Heart left ventricle (tissue), 16 donors: ENCODE measurements at regions not wholly inside any gene's neighbourhood (a gene's known extent, or its start where the extent isn't known, plus 50 kb on each side); places are given as distances from the start of the nearest gene placed in this dataset.

ENCODE experiments used
- ATAC-seq, 4 donors: fragments of 200-7000 bp; cut with Tn5 transposase; one replicate each; pipeline ENCODE4 v1.9.1; 2020 to 2022; ENCODE audit warnings: moderate library complexity in 4 of 4, mild to moderate bottlenecking in 3 of 4, moderate number of reproducible peaks in 1 of 4
- DNase-seq, 5 donors: peaks; one replicate each; pipeline ENCODE4 v3.0.0-alpha.2; 2020
- H3K27ac ChIP-seq, 12 donors: fragments of 200-600 bp; sonication (generic) in 4 of 12; one replicate each; pipeline versions ENCODE4 v1.5.0 to v1.8.0; 2016 to 2022; ENCODE audit warnings: mild to moderate bottlenecking in 2 of 12
- H3K27me3 ChIP-seq, 9 donors: fragments of 200-600 bp; sonication (generic) in 2 of 9; one replicate each; pipeline versions ENCODE4 v1.5.1 to v1.8.0; 2016 to 2022; ENCODE audit warnings: mild to moderate bottlenecking in 3 of 9
- H3K36me3 ChIP-seq, 9 donors: fragments of 200-600 bp; sonication (generic) in 2 of 9; one replicate each; pipeline versions ENCODE4 v1.5.0 to v1.8.0; 2018 to 2022; ENCODE audit warnings: mild to moderate bottlenecking in 2 of 9
- H3K4me1 ChIP-seq, 12 donors: fragments of 200-600 bp; sonication (generic) in 4 of 12; one replicate each; pipeline versions ENCODE4 v1.5.0 to v1.8.0; 2016 to 2022; ENCODE audit warnings: mild to moderate bottlenecking in 3 of 12
- H3K4me3 ChIP-seq, 12 donors: fragments of 200-600 bp; sonication (generic) in 4 of 12; one replicate each; pipeline versions ENCODE4 v1.5.0 to v1.8.0; 2017 to 2022; ENCODE audit warnings: mild to moderate bottlenecking in 9 of 12, moderate library complexity in 4 of 12
- H3K9me3 ChIP-seq, 12 donors: fragments of 200-600 bp; sonication (generic) in 4 of 12; one replicate each; pipeline versions ENCODE4 v1.5.0 to v1.8.0; 2016 to 2022; ENCODE audit warnings: mild to moderate bottlenecking in 1 of 12
- POLR2A ChIP-seq, 2 donors: fragments of 450-650 bp; IDR thresholded peaks; one replicate each; pipeline ENCODE4 v1.6.1; 2017; ENCODE audit warnings: antibody characterized with exemption in 2 of 2, mild to moderate bottlenecking in 2 of 2, moderate library complexity in 2 of 2
- WGBS, 4 donors: extraction: QIAGEN DNeasy Blood & Tissue Kit in 2 of 4; methylation state at CpG; one replicate each; pipeline versions ENCODE4 v1.1.5 to v1.1.7; 2013 to 2018; 5-methylcytosine and 5-hydroxymethylcytosine counted together
- intact Hi-C, 10 donors: fragments of 100-400 bp; cut with DNase I; formaldehyde crosslinking; loops; one replicate each; pipeline versions ENCODE4 v1.11.1 to v1.14.2; 2022
- TF ChIP-seq, protein P1 (sequence below), 12 donors: fragments of 200-600 bp; sonication (generic) in 4 of 12; IDR thresholded peaks; one replicate each; pipeline versions ENCODE4 v1.5.0 to v1.8.0; 2018 to 2022; ENCODE audit warnings: antibody characterized with exemption in 12 of 12, mild to moderate bottlenecking in 5 of 12
- donor health status: ischemic (EF 13 %, LVEDD 7.1; RV severe dilation, severe dysfunction).
- donor health status: healthy with polysubstance abuse.
- donor health status: DM: no; HTN: yes; CAD: no.
- donor health status: DM: no; HTN: no; CAD: no.
- donor health status: ischemic (EF 25% LVEDD 6.9; RV normal size, moderate dysfunction).
- donor health status: ischemic (EF 25% LVEDD 5.7; RV mildly dilated, moderate dysfunction).
- donor health status: healthy.
- donor health status: DM: yes; HTN: yes; CAD: no.
- donor health status: ischemic (EF 35%, LVEDD 5.7; RV mildly dilated, moderate dysfunction).
- donor health status: nonischemic (EF 11% LVEDD 7.7; RV severe dilation, severe dysfunction).
- donor health status: DM: yes; HTN: yes; CAD: no.
- donor health status: PGD.
- donor health status: ischemic (EF 29% LVEDD 5.4; RV normal size, mild dysfunction).
- donor health status: nonischemic (EF 23%, LVEDD 6.1; RV moderate dilation, normal function).

DNA sequence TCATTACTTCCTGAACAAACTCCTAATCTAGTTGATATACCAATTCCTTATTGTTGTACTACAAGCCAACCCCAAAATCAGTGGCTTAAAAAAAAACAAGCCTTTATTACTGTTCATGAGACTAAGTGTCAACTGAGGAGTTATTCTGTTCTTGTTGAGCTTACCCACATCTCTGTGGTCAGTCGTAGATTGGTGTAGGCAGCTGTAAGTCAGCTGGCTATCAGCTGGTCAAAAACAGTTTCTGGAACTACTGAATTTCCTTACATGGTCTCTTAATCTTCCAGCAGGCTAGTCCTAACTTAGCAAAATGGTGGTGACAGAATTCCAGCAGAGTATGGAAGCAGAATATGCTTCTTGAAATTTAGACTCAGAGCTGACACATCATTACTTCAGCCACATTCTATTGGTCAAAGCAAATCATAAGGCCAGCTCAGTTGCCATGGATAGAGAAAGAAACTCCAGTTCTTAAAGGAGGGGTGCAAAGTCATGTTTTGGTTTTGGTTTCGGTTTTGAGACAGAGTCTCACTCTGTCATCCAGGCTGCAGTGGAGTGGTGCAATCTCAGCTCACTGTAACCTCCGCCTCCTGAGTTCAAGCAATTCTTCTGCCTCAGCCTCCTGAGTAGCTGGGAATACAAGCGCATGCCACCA, 386.1 kb upstream of the MPDZ start:
- Histone ChIP-seq H3K27ac (no peak overlapping the region), H3K4me3 (peak overlapping the region in 1 of 12 donors; percentile 13), H3K9me3 (peaks cover 0 to 23% (median 9%) of the 10 kb centered on the region in 12 donors), H3K4me1 (peaks cover 0 to 12% (median 2%) of the 10 kb centered on the region in 12 donors), H3K27me3 (no peaks in the 10 kb centered on the region), H3K36me3 (no peaks in the 10 kb centered on the region)
- 87 to 92% (median 90%) methylated on average over 4 of the region's 4 CpGs for WGBS, 4 donors
- intact Hi-C loops: loop anchor here in 1 of 10 donors (10.0 kb wide), 1 partner anchor 61 kb away; no protein-coding TSS in a partner anchor
- TF ChIP-seq POLR2A (IDR thresholded peaks at IDR 0.05): no peak
- TF ChIP-seq, protein P1, sequence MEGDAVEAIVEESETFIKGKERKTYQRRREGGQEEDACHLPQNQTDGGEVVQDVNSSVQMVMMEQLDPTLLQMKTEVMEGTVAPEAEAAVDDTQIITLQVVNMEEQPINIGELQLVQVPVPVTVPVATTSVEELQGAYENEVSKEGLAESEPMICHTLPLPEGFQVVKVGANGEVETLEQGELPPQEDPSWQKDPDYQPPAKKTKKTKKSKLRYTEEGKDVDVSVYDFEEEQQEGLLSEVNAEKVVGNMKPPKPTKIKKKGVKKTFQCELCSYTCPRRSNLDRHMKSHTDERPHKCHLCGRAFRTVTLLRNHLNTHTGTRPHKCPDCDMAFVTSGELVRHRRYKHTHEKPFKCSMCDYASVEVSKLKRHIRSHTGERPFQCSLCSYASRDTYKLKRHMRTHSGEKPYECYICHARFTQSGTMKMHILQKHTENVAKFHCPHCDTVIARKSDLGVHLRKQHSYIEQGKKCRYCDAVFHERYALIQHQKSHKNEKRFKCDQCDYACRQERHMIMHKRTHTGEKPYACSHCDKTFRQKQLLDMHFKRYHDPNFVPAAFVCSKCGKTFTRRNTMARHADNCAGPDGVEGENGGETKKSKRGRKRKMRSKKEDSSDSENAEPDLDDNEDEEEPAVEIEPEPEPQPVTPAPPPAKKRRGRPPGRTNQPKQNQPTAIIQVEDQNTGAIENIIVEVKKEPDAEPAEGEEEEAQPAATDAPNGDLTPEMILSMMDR (IDR thresholded peaks at IDR 0.05): no peak
- ATAC-seq (peak in 1 of 4 donors; percentile 65), DNase-seq (no peak)

DNA sequence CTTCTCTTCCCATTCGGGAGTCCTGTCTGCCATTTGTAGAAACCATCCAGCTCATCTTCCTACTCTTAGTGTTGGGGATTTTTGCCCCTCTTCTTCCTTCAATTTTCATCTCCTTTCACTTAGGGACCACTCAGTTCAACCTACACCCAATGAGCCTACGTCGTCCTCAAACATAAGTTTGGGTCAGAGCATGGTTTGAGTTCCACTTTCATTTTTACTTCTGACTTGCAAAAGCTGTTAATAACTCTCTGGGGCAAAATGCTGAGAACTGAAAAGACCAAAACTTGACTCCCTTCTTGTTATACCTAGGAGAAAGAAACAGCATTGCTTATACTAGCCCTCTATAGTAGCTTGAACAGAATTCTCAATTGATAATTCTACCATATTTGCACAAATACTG, 381.5 kb upstream of the MPDZ start:
- ATAC-seq: no peak
- H3K4me3 ChIP-seq: peak overlapping the region in 7 of 12 donors; percentile 19 to 42 (median 28)
- intact Hi-C loops: loop anchor here in 1 of 10 donors (10.0 kb wide), 1 partner anchor 56 kb away; no protein-coding TSS in a partner anchor

DNA sequence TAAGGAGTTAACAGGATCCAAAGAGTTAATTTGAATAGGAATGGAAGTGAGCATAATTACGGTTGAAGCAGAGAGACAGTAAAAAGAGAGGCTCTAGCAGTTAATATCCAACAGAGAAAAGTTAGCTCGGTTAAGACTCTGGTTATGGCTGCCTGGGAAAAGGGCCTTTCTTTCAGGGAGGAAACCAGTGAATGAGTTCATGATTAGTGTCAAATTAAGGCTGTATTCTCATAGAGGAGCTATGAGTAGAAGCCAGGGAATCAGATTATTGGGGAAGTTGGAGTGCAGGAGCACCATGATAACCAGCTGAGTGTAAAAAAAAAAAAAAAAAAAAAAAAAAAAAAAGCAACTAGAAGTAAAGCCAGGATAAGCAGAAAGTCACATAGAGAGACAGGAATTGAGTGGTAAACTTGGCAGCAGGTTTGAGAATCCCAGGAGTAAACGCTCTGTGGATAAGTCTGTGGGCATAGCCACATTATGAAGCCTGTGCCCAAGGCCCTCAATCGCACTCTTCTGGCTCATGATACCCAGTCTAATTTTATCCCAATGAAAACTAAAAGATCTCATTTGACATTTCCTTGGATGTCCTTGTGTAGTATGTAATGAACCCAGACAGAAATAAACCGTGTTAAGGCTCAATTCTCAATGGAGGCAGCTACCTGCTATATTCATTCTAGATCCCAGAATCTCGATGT, 372.6 kb upstream of the MPDZ start:
- WGBS, 4 donors: 37 to 54% (median 44%) methylated on average over 6 of the region's 6 CpGs
- peak in 4 of 5 donors; percentile 49 to 65 (median 56) for DNase-seq

More for the DNA sequence above, 381.5 kb upstream of the MPDZ start:
- WGBS, 4 donors: 58 to 78% (median 65%) methylated on average over 3 of the region's 3 CpGs
- Histone ChIP-seq H3K9me3 (peaks cover 0 to 4% (median 0%) of the 10 kb centered on the region in 12 donors), H3K4me1 (peaks cover 0 to 13% (median 2%) of the 10 kb centered on the region in 12 donors), H3K27me3 (no peaks in the 10 kb centered on the region), H3K36me3 (no peaks in the 10 kb centered on the region), H3K27ac (peak overlapping the region in 4 of 12 donors; percentile 6 to 52 (median 14))
- no peak for TF ChIP-seq POLR2A (IDR thresholded peaks at IDR 0.05)
- TF ChIP-seq, protein P1 (IDR thresholded peaks at IDR 0.05): no peak
- no peak for DNase-seq

More for the DNA sequence above, 372.6 kb upstream of the MPDZ start:
- Histone ChIP-seq H3K9me3 (peaks cover 0 to 23% (median 0%) of the 10 kb centered on the region in 12 donors), H3K27ac (peak overlapping the region in 11 of 12 donors; percentile 46 to 87 (median 73)), H3K4me3 (no peak overlapping the region), H3K27me3 (no peaks in the 10 kb centered on the region), H3K36me3 (no peaks in the 10 kb centered on the region), H3K4me1 (peaks cover 0 to 12% (median 7%) of the 10 kb centered on the region in 12 donors)
- intact Hi-C loops: loop anchor here in 4 of 10 donors (5.0 to 10.0 kb wide), 4 partner anchors 35 to 97 kb away; no protein-coding TSS in a partner anchor
- ATAC-seq: peak; percentile 94 to 98 (median 98)
- TF ChIP-seq POLR2A (IDR thresholded peaks at IDR 0.05): no peak
- TF ChIP-seq, protein P1 (IDR thresholded peaks at IDR 0.05): no peak
